Thymus (tissue), 11 donors: ENCODE measurements at regions not wholly inside any gene's neighbourhood (a gene's known extent, or its start where the extent isn't known, plus 50 kb on each side); places are given as distances from the start of the nearest gene placed in this dataset.
A peak's percentile ranks its signal among the peaks of the same experiment; 100 is the strongest.

ENCODE experiments used
- DNase-seq, 9 donors: peaks; one replicate each; pipeline ENCODE4 v3.0.0-alpha.2; 2013; ENCODE audit warnings: low spot score in 9 of 9, low read depth in 6 of 9, missing footprints in 1 of 9
- H3K27ac ChIP-seq, 2 donors: one replicate each; pipeline ENCODE4 v1.5.1; 2013; ENCODE audit warnings: control low read depth in 1 of 2, low read depth in 1 of 2, low read length in 1 of 2, mild to moderate bottlenecking in 1 of 2, moderate library complexity in 1 of 2
- H3K27me3 ChIP-seq, 2 donors: one replicate each; pipeline ENCODE4 v1.5.1; 2013; ENCODE audit warnings: low read length in 1 of 2; ENCODE audit not compliant: control insufficient read depth in 2 of 2, insufficient read depth in 1 of 2
- H3K36me3 ChIP-seq, 2 donors: one replicate each; pipeline ENCODE4 v1.5.1; 2013; ENCODE audit warnings: low read length in 1 of 2, mild to moderate bottlenecking in 1 of 2, moderate library complexity in 1 of 2; ENCODE audit not compliant: control insufficient read depth in 2 of 2, insufficient read depth in 2 of 2
- H3K4me1 ChIP-seq, 2 donors: one replicate each; pipeline ENCODE4 v1.5.1; 2013; ENCODE audit warnings: low read length in 2 of 2; ENCODE audit not compliant: control insufficient read depth in 2 of 2, insufficient read depth in 2 of 2
- H3K4me3 ChIP-seq, 2 donors: one replicate each; pipeline ENCODE4 v1.5.1; 2013; ENCODE audit warnings: low read length in 2 of 2, control low read depth in 1 of 2, mild to moderate bottlenecking in 1 of 2
- H3K9me3 ChIP-seq, 2 donors: one replicate each; pipeline ENCODE4 v1.5.1; 2013; ENCODE audit warnings: low read length in 1 of 2, mild to moderate bottlenecking in 1 of 2; ENCODE audit not compliant: control insufficient read depth in 2 of 2, insufficient read depth in 1 of 2
- WGBS: extraction: QIAGEN DNeasy Blood & Tissue Kit; methylation state at CpG from one replicate; pipeline ENCODE4 v1.1.7; 2013; 5-methylcytosine and 5-hydroxymethylcytosine counted together
- donor health status: healthy.

GRCh38 chr3:193827871-193828270, 234.9 kb downstream of the OPA1 start:
- no peaks in the 10 kb centered on the region for H3K27me3 ChIP-seq
- no peak overlapping the region for H3K27ac ChIP-seq
- H3K9me3 ChIP-seq = no peaks in the 10 kb centered on the region
- H3K36me3 ChIP-seq = no peaks in the 10 kb centered on the region
- WGBS = 96% methylated on average over 2 of the region's 2 CpGs
- H3K4me3 ChIP-seq = no peak overlapping the region
- H3K4me1 ChIP-seq = peaks cover 0 to 20% of the 10 kb centered on the region in 2 donors
- no peak for DNase-seq

GRCh38 chr3:193828477-193828876, 235.5 kb downstream of the OPA1 start:
- no peak for DNase-seq
- Histone ChIP-seq H3K36me3 (no peaks in the 10 kb centered on the region), H3K4me3 (no peak overlapping the region), H3K9me3 (no peaks in the 10 kb centered on the region), H3K27ac (no peak overlapping the region), H3K4me1 (peaks cover 0 to 20% of the 10 kb centered on the region in 2 donors), H3K27me3 (no peaks in the 10 kb centered on the region)
- WGBS = 97% methylated on average over 6 of the region's 6 CpGs

- H3K27ac ChIP-seq = no peak overlapping the region
- no peaks in the 10 kb centered on the region for H3K9me3 ChIP-seq
- no peaks in the 10 kb centered on the region for H3K36me3 ChIP-seq
- no peak for DNase-seq
- WGBS = 97% methylated on average over 5 of the region's 5 CpGs
- H3K4me3 ChIP-seq = no peak overlapping the region
- H3K4me1 ChIP-seq = peaks cover 0 to 22% of the 10 kb centered on the region in 2 donors
- H3K27me3 ChIP-seq = no peaks in the 10 kb centered on the region
Measured at GRCh38 chr3:193829781-193830180, 236.8 kb downstream of the OPA1 start.

GRCh38 chr3:193830791-193831191, 237.8 kb downstream of the OPA1 start:
- Histone ChIP-seq H3K4me3 (no peak overlapping the region), H3K27ac (peak overlapping the region; percentile 62 to 66), H3K9me3 (no peaks in the 10 kb centered on the region), H3K36me3 (no peaks in the 10 kb centered on the region), H3K27me3 (no peaks in the 10 kb centered on the region), H3K4me1 (peaks cover 0 to 22% of the 10 kb centered on the region in 2 donors)
- WGBS = 88% methylated on average over 8 of the region's 8 CpGs
- peak in 1 of 9 donors; percentile 51 for DNase-seq

GRCh38 chr3:193831495-193832455, 238.8 kb downstream of the OPA1 start:
- Histone ChIP-seq H3K36me3 (no peaks in the 10 kb centered on the region), H3K27me3 (no peaks in the 10 kb centered on the region), H3K4me1 (peaks cover 0 to 16% of the 10 kb centered on the region in 2 donors)

GRCh38 chr3:193832833-193833413, 239.9 kb downstream of the OPA1 start:
- Histone ChIP-seq H3K9me3 (peaks cover 0 to 3% of the 10 kb centered on the region in 2 donors), H3K36me3 (no peaks in the 10 kb centered on the region), H3K4me1 (peaks cover 0 to 16% of the 10 kb centered on the region in 2 donors), H3K27me3 (no peaks in the 10 kb centered on the region), H3K27ac (no peak overlapping the region), H3K4me3 (no peak overlapping the region)
- no peak for DNase-seq
- WGBS = 97% methylated on average over 5 of the region's 5 CpGs

More at GRCh38 chr3:193831495-193832455, 238.8 kb downstream of the OPA1 start:
- H3K4me3 ChIP-seq = no peak overlapping the region
- peak overlapping the region; percentile 30 to 46 for H3K27ac ChIP-seq
- H3K9me3 ChIP-seq = no peaks in the 10 kb centered on the region
- DNase-seq = peak in 1 of 9 donors; percentile 41
- 88% methylated on average over 24 of the region's 24 CpGs for WGBS

- Histone ChIP-seq H3K27ac (no peak overlapping the region), H3K36me3 (no peaks in the 10 kb centered on the region), H3K27me3 (no peaks in the 10 kb centered on the region), H3K9me3 (peaks cover 0 to 3% of the 10 kb centered on the region in 2 donors), H3K4me3 (no peak overlapping the region), H3K4me1 (peaks cover 0 to 16% of the 10 kb centered on the region in 2 donors)
- no peak for DNase-seq
- WGBS = 97% methylated on average over 11 of the region's 11 CpGs
Measured at GRCh38 chr3:193833592-193833991, 240.6 kb downstream of the OPA1 start.

- WGBS = 98% methylated on average over 6 of the region's 6 CpGs
- H3K27me3 ChIP-seq = no peaks in the 10 kb centered on the region
- no peak overlapping the region for H3K27ac ChIP-seq
- H3K36me3 ChIP-seq = no peaks in the 10 kb centered on the region
- H3K9me3 ChIP-seq = peaks cover 0 to 3% of the 10 kb centered on the region in 2 donors
- DNase-seq = no peak
- peaks cover 0 to 15% of the 10 kb centered on the region in 2 donors for H3K4me1 ChIP-seq
- H3K4me3 ChIP-seq = no peak overlapping the region
Measured at GRCh38 chr3:193835414-193835813, 242.4 kb downstream of the OPA1 start.

- Histone ChIP-seq H3K4me3 (no peak overlapping the region), H3K27ac (no peak overlapping the region), H3K36me3 (no peaks in the 10 kb centered on the region), H3K9me3 (peaks cover 0 to 3% of the 10 kb centered on the region in 2 donors), H3K4me1 (peaks cover 0 to 8% of the 10 kb centered on the region in 2 donors), H3K27me3 (no peaks in the 10 kb centered on the region)
- WGBS = 93% methylated on average over 2 of the region's 2 CpGs
- DNase-seq = no peak
Measured at GRCh38 chr3:193836511-193836910, 243.5 kb downstream of the OPA1 start.
